ENCODE measurements at regions not wholly inside any gene's neighbourhood (a gene's known extent, or its start where the extent isn't known, plus 50 kb on each side); places are given as distances from the start of the nearest gene placed in this dataset.

- no peak for DNase-seq
Measured at GRCh38 chr7:46212425-46213153, 291.5 kb upstream of the IGFBP3 start.

DNA sequence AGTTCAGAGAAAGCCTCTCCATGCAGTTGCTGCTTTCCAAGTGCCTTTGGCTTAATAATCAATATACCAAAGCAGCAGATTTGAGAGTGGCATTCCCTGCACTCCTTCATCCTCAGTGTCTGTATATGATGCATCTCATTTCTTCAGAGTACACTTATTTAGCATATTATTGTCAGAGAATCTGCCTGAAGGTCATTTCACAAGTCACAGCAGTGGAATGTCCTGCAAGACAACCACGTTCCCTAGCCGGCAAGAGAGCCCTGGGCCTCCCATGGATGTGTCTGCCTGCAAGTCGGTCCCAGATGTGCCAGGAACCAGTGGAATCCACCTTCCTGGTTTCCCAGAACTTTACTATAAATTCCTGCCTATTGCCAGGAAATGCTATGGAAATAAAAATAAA is 289.4 kb upstream of the IGFBP3 start:
- no peak for DNase-seq

- no peak for DNase-seq
Measured at GRCh38 chr7:46209611-46210388, 288.7 kb upstream of the IGFBP3 start.

DNA sequence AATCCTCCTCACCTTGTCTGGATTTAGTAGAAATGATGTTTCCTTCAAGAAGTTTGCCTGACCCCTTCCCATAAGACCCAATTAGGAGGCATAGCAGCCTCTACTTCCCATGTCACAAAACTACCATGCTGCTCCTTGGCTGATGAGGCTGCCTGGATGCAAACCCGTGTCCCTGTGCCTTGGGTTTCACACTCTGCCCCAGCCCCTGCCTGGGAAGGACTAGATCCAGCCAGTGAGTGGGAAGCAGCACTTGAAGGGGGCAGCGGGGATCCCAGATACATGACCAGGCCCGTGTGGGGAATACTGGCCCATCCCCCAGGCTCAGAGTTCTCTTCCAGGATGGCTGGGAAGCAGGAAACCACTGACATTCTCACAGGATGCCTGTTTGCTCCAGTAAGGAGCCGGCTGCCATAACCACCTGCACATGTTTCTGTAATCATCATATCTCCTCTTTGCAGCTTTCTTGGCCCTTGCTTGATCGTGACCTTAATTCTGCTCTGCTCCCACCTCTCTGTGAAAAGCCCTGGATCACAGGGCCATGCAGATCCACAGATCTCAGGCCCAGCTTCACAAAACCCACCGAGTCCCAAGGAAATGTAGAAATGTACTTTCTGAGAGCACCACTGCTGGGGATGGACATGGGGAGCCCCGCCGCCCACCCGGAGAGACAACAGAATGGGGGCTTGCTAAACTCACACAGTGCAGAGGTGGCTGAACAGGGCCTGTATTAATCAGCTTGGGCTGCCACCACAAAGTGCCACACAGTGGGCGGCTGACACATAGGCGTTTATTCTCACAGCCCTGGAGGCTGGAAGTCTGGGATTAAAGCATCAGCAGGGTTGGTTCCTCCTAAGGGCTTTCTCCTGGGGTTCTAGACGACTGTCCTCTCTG is 287.8 kb upstream of the IGFBP3 start:
- no peak for DNase-seq

GRCh38 chr7:46207931-46208634 is 287.0 kb upstream of the IGFBP3 start:
- no peak for DNase-seq

- DNase-seq = no peak
Measured at GRCh38 chr7:46206476-46207060, 285.5 kb upstream of the IGFBP3 start.

DNA sequence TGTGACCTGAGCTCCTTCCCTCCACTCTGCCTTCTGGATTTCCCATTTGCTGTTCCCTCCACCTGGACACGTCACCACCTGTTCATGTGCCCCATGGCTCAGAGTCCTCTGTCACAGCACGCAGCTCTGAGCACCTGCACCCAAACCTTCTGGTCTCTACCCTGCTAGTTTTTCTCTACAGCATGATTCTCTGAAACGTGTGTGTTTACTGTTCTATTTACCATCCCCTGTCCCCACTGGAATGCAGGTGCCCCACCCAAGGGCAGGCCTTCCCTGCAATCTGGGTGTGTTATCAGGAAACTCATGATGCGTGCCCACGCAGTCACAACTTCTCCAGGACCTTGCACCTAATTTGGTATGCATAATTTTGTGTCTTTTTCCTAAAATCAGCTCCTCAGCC is 284.4 kb upstream of the IGFBP3 start:
- DNase-seq = no peak

DNA sequence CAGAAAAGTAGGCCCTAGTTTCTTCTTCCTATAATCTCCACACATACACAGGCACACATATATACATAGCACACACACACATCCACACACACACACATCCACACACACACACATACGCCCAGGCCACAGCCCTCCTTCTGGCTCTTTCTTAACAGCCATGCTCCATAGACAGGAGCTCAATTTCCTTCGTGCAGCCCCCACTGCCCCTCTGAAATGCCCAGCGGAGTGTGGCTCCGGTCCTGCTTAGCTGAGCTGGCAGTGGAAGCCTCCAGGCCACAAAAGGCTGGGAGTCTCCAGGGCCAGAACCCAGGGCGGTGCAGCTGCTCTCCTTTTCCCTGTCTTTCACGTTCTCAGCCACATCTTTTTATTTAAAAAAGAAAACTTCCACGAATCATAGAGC is 282.9 kb upstream of the IGFBP3 start:
- DNase-seq = no peak

GRCh38 chr7:46202379-46202778 is 281.3 kb upstream of the IGFBP3 start:
- DNase-seq = no peak

DNA sequence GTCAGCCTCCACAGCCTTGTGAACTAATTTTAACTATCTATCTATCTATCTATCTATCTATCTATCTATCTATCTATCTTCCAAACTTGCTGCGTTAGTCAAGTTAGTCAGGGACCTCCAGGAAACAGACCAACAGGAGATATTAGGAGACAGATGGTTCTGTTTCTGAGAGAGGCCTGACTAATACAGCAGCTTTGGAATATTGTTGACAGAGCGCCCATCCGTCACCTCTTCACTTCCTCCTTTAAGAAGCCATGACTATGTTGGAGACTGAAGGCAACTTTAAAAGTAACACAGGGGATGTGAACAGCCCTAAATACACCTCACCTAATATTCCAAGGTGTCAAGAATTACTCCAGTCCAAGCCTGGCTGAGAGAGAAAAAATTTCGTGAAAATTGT is 280.9 kb upstream of the IGFBP3 start:
- no peak for DNase-seq

DNA sequence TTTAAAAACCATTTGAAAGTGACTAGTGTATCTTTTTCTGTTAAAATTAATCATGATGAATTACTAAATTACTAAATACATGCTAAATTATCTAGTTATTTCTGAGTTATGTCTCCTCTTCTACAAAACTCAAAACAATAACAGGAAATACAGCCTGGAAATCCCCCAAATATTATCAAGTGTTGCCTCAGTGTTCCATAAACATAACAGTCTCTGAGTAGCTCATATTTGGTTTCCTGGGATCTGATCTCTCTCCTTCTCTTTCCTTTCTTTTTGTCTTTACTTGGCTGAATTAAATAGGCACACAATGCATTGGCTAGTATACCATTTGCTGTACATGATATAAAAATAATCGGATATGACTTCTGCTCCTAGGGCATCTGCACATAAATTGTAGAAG is 277.6 kb upstream of the IGFBP3 start:
- no peak for DNase-seq

DNA sequence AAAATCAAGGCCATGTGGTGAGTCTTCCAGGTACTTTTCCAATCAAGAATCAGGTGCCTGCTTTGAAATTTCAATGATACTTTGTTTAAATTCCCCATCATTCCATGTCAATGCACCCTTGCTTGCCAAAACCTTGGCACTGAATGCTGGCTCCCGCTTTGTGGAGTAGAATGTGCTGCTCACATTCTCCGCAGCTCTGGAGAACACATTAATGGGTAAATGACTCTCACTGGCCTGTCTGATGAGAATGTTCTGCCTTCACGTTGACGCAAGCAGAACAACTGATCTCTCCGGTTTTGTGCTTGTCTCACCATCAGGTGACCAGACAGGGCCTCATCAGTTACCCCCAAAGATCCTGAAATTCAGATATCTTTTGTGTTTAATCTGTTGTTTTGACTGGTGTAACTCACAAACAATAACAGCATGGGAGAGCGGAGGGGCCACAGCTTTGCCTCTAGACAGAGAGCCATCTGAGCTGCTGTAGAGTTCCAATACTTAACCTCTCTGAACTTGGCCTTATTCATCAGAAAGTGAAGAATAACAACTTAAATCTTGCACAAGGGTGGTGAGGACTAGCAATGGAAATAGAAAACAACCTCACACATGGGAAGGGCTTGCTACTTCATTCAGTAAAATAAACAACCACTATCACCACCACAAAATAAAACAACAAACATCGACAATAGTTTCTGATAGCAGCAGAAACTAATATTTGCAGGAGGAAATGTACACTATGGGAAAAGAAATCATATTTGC is 276.9 kb upstream of the IGFBP3 start:
- no peak for DNase-seq

DNA sequence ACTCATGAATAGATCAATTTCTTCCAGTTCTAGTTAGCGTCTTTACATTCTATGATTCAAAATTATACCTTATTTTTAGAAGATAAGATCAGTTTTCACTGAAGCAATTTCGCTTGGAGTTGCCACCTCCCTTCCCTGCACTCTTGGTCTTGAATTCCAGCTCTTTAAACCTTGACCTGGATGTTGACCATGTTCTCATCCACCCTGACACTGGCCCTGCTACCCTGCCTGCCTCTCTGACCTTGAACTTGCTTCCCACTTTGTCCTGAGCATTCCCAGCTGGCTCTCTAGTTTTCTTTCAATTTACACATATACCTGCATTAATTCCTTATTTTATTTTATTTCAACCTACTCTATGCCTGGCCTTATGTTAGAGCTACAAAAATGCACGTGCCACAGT is 274.9 kb upstream of the IGFBP3 start:
- no peak for DNase-seq

DNA sequence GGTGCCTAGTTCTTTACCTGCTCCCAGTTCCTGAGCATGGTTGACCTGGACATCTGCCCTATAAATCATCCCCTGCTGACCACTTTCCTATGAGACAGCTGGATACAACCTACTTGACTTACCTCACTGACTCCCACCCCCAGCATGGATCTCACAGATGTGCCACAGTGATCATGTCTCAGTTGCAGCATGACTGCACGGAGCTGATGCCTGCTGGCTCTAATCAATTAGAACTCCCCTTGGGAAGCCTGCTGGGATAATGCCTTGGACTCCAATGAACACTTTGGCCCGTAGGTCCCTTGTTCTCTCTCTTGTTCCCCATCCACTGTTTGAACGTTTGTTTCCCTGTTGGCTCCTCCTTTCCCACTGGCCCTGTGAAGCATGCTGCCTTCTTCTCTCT is 271.2 kb upstream of the IGFBP3 start:
- DNase-seq = no peak

DNA sequence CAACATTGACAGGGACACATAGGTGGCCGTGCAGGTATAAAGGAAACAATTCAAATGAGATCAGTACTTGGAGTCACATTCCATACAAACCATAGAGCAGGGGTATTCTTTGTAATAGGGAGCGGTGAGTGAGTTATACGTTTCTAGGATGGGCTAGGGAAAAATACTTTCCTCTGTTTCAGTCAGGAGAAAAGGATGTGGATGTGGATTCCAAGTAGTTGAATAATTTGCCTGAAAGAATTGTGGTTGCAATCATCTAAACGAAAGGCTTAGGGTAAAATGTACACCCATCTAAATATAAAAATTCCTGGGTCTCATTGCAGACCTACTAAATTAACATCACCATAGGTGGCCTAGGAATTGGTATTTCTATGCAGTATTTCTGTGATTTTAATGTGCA is 270.7 kb upstream of the IGFBP3 start:
- no peak for DNase-seq

DNA sequence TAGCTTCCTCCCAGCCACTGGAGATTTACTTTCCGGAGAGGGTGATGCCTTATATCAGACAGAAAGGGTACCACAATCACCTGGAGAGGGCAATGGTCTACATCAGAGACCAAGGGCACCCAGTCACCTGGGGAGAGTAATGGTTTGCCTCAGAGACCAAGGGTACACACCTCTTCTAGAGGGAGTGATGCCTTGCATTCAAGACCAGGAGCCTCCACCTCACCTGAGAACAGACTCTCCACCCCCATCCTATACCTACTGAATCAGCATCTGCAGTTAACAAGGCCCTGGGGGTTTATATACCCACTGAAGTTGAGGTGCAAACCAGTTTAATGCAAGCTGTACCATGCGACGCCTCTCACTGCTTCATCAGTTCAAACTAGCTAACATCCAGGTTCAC is 270.2 kb upstream of the IGFBP3 start:
- no peak for DNase-seq

DNA sequence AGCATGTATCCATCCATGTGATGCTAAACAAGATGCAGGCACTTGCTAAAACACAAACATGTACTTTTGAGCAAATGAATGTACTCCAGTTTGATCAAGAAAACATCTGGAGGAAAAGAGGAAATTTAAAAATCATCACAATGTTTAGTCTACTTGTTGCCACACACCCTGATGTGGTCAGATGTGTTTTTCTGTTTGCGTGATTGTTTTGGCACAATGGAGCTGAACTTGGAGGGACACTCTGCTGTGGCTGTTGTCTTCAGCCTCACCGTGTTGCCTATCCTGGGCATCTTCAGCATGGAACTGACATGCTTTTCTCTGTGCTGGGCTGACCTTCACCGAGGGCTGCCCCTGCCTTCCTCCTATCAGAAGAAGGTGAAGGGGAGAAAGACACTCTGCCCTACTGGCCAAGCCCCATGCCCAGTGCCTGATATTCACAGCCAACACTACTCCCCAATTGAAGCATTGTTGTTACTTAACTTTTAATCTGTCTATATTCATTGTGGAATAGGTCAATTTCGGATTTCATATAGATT is 268.3 kb upstream of the IGFBP3 start:
- no peak for DNase-seq

DNA sequence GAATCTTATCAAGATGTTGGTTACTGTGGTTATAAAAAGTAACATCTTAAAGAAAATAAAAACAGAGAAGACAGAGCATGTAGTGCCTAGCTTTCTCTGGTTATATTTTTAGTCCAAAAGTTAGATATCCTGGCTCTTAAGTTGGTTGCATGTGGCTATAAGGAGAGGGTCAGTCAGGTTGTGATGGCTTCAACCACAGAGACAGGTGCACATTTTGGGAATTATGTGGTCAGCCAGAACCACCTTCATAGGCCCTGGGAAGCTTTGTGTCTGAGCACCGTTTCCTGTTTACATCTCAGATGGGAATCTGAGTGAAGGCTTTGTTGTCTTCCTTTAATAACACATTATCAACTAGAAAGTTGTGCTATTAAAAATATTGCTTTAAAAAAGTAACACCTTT is 265.1 kb upstream of the IGFBP3 start:
- no peak for DNase-seq

DNA sequence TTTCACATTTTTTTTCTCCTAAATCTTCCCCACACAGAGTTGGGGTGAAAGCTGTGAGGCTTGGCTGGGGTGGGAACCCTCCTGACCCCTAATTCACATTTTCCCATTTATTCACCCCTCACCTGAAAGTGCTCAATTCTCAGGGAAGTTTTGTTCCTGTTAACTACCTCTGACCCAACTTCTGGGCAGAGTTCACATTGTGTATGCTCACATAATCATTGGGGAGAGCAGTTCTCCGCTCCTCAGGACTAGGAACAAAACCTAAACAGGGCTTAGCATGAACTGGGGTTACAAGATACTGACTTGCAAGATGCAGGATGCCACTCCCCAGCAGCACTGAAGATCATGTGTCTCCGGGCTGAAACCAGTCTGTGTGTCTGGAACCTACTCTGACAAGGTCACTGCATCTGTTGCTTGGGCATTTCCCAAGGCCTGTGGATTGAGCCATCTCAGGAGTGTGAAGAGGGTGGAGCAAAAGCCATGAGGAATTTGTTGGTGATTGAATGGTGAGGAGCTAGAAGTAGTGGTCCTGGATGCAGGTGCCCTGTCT is 258.1 kb upstream of the IGFBP3 start:
- no peak for DNase-seq

- DNase-seq = no peak
Measured at GRCh38 chr7:46178661-46179060, 257.6 kb upstream of the IGFBP3 start.

- no peak for DNase-seq
Measured at GRCh38 chr7:46177821-46178220, 256.7 kb upstream of the IGFBP3 start.

Measured in SW 1271 (cell line).